GM23338 (cell line): ENCODE measurements at regions not wholly inside any gene's neighbourhood (a gene's known extent, or its start where the extent isn't known, plus 50 kb on each side); places are given as distances from the start of the nearest gene placed in this dataset.
A peak's percentile ranks its signal among the peaks of the same experiment; 100 is the strongest.

Experiments
- ATAC-seq: fragments of 200-7000 bp; cut with Tn5 transposase; 3 replicates; pipeline ENCODE4 v1.9.1; 2020
- DNase-seq: peaks from one replicate; pipeline ENCODE4 v3.0.0-alpha.2; 2015; ENCODE audit warnings: low spot score
- H2AFZ ChIP-seq: fragments of 200-600 bp; sonication (generic); 2 replicates; pipeline ENCODE4 v1.8.0; 2016; ENCODE audit warnings: antibody characterized with exemption, mild to moderate bottlenecking, moderate library complexity
- H3F3A ChIP-seq: fragments of 200-600 bp; sonication (generic); replicated peaks from 2 replicates; pipeline ENCODE4 v1.8.0; 2017; ENCODE audit warnings: antibody characterized with exemption, mixed run types, low read depth
- H3K27ac ChIP-seq: fragments of 200-600 bp; sonication (generic); 2 replicates; pipeline ENCODE4 v1.6.1; 2016; ENCODE audit warnings: low read depth
- H3K27me3 ChIP-seq: fragments of 200-600 bp; sonication (generic); 2 replicates; pipeline ENCODE4 v1.8.0; 2016; ENCODE audit warnings: mild to moderate bottlenecking, mixed run types, moderate library complexity; ENCODE audit not compliant: insufficient read depth
- H3K36me3 ChIP-seq: fragments of 200-600 bp; sonication (generic); 2 replicates; pipeline ENCODE4 v1.8.0; 2016; ENCODE audit warnings: mild to moderate bottlenecking; ENCODE audit not compliant: insufficient read depth
- H3K4me1 ChIP-seq: fragments of 200-600 bp; sonication (generic); 2 replicates; pipeline ENCODE4 v1.8.0; 2016; ENCODE audit warnings: mild to moderate bottlenecking, moderate library complexity; ENCODE audit not compliant: insufficient read depth
- H3K4me2 ChIP-seq: fragments of 200-600 bp; sonication (generic); 2 replicates; pipeline ENCODE4 v1.7.1; 2017; ENCODE audit warnings: mixed run types
- H3K4me3 ChIP-seq: fragments of 200-600 bp; sonication (generic); 2 replicates; pipeline ENCODE4 v1.6.1; 2016; ENCODE audit warnings: mixed run types
- H3K79me2 ChIP-seq: fragments of 200-600 bp; sonication (generic); replicated peaks from 2 replicates; pipeline ENCODE4 v1.8.0; 2017; ENCODE audit warnings: mild to moderate bottlenecking; ENCODE audit not compliant: insufficient read depth
- H3K9me2 ChIP-seq: fragments of 200-600 bp; sonication (generic); 2 replicates; pipeline ENCODE4 v1.8.0; 2017; ENCODE audit not compliant: insufficient read depth
- H4K20me1 ChIP-seq: fragments of 200-600 bp; sonication (generic); replicated peaks from 2 replicates; pipeline ENCODE4 v1.8.0; 2017; ENCODE audit warnings: mild to moderate bottlenecking; ENCODE audit not compliant: insufficient read depth
- H3K27ac Mint-ChIP-seq: 2 replicates; pipeline ENCODE4 v1.8.0; 2020; ENCODE audit warnings: inconsistent platforms, mild to moderate bottlenecking, moderate library complexity, mixed read lengths
- H3K27me3 Mint-ChIP-seq: 3 replicates; pipeline ENCODE4 v1.8.0; 2022; ENCODE audit warnings: low read depth, mild to moderate bottlenecking, moderate library complexity, mixed read lengths, inconsistent platforms; ENCODE audit not compliant: insufficient read depth, poor library complexity
- H3K36me3 Mint-ChIP-seq: 3 replicates; pipeline ENCODE4 v1.8.0; 2021; ENCODE audit warnings: low read depth, mild to moderate bottlenecking, inconsistent platforms, moderate library complexity, mixed read lengths
- H3K4me1 Mint-ChIP-seq: 3 replicates; pipeline ENCODE4 v1.8.0; 2020; ENCODE audit warnings: mild to moderate bottlenecking, inconsistent platforms, mixed read lengths
- H3K4me3 Mint-ChIP-seq: 3 replicates; pipeline ENCODE4 v1.8.0; 2021; ENCODE audit warnings: moderate library complexity, mild to moderate bottlenecking, inconsistent platforms, mixed read lengths
- H3K9me3 Mint-ChIP-seq: 3 replicates; pipeline ENCODE4 v1.8.0; 2020; ENCODE audit warnings: moderate library complexity, mild to moderate bottlenecking, inconsistent platforms, mixed read lengths
- CREB1 ChIP-seq: fragments of 250-450 bp; sonication (Bioruptor Pico); IDR thresholded peaks from 2 replicates; pipeline ENCODE4 v1.5.0; 2020; ENCODE audit warnings: low read depth, mild to moderate bottlenecking, moderate library complexity
- ETS1 ChIP-seq: IDR thresholded peaks from 2 replicates; pipeline ENCODE4 v1.6.1; 2016; ENCODE audit warnings: antibody characterized with exemption
- EZH2 ChIP-seq: fragments of 200-600 bp; sonication (generic); IDR thresholded peaks from one replicate; pipeline ENCODE4 v1.8.0; 2017; ENCODE audit warnings: antibody characterized with exemption, mild to moderate bottlenecking, low read depth; ENCODE audit not compliant: unreplicated experiment
- EZH2phosphoT487 ChIP-seq: fragments of 200-600 bp; sonication (generic); IDR thresholded peaks from one replicate; pipeline ENCODE4 v1.8.1; 2018; ENCODE audit warnings: antibody characterized with exemption; ENCODE audit not compliant: unreplicated experiment
- JUNB ChIP-seq: IDR thresholded peaks from one replicate; pipeline ENCODE4 v1.6.1; 2016; ENCODE audit warnings: antibody characterized with exemption; ENCODE audit not compliant: unreplicated experiment
- NANOG ChIP-seq: IDR thresholded peaks from 2 replicates; pipeline ENCODE4 v1.6.1; 2016; ENCODE audit warnings: antibody characterized with exemption, borderline replicate concordance
- POLR2AphosphoS5 ChIP-seq: IDR thresholded peaks from 2 replicates; pipeline ENCODE4 v1.6.1; 2016; ENCODE audit warnings: antibody characterized with exemption, low read depth
- REST ChIP-seq: IDR thresholded peaks from one replicate; pipeline ENCODE4 v1.6.1; 2018; ENCODE audit warnings: antibody characterized with exemption; ENCODE audit not compliant: unreplicated experiment
- STAT1 ChIP-seq: IDR thresholded peaks from one replicate; pipeline ENCODE4 v1.6.1; 2016; ENCODE audit warnings: antibody characterized with exemption; ENCODE audit not compliant: unreplicated experiment
- ZNF114 ChIP-seq: fragments of 250-450 bp; sonication (Bioruptor Pico); IDR thresholded peaks from 2 replicates; pipeline ENCODE4 v1.5.0; 2020; ENCODE audit warnings: mild to moderate bottlenecking, moderate library complexity
- ZNF331 ChIP-seq: fragments of 250-450 bp; sonication (Bioruptor Pico); IDR thresholded peaks from 2 replicates; pipeline ENCODE4 v1.5.0; 2020; ENCODE audit warnings: low read depth, mild to moderate bottlenecking, moderate library complexity
- ZNF462 ChIP-seq: fragments of 250-450 bp; sonication (Bioruptor Pico); IDR thresholded peaks from 2 replicates; pipeline ENCODE4 v1.5.0; 2020; ENCODE audit warnings: mild to moderate bottlenecking, moderate library complexity

- DNase-seq, result no peak
- Histone ChIP-seq H3F3A (no peaks in the 10 kb centered on the region), H2AFZ (peak overlapping the region; percentile 10; the same call in 1 of the 2 replicates), H3K4me2 (no peak overlapping the region), H4K20me1 (no peaks in the 10 kb centered on the region), H3K79me2 (no peaks in the 10 kb centered on the region), H3K9me2 (no peaks in the 10 kb centered on the region), H3K27ac (no peak overlapping the region), H3K4me3 (no peak overlapping the region), H3K36me3 (no peaks in the 10 kb centered on the region), H3K4me1 (no peaks in the 10 kb centered on the region), H3K27me3 (no peaks in the 10 kb centered on the region)
- H3K36me3 Mint-ChIP-seq, result peaks cover 13% of the 10 kb centered on the region
- H3K4me1 Mint-ChIP-seq, result peaks cover 6% of the 10 kb centered on the region; the same call in 1 of the 3 replicates
- no peak overlapping the region for H3K4me3 Mint-ChIP-seq
- peaks cover 17% of the 10 kb centered on the region for H3K9me3 Mint-ChIP-seq
- H3K27me3 Mint-ChIP-seq, result no peaks in the 10 kb centered on the region
- H3K27ac Mint-ChIP-seq, result no peak overlapping the region
- TF ChIP-seq EZH2 (no peak), EZH2phosphoT487 (no peak), CREB1 (no peak), ZNF114 (CRISPR knock-in tag) (no peak), REST (no peak), JUNB (no peak), STAT1 (no peak), ZNF331 (CRISPR knock-in tag) (no peak), NANOG (no peak), ETS1 (no peak), POLR2AphosphoS5 (no peak), ZNF462 (CRISPR knock-in tag) (no peak)
- ATAC-seq, result no peak
Observed at GRCh38 chr4:79209081-79209480, 116.8 kb downstream of the NAA11 start.
